ENCODE measurements at regions not wholly inside any gene's neighbourhood (a gene's known extent, or its start where the extent isn't known, plus 50 kb on each side); places are given as distances from the start of the nearest gene placed in this dataset.
"Not testable (repeated sequence)": the region's sequence is repeated elsewhere in the genome, so short reads cannot be mapped to it uniquely, and the experiment has no call there.

- TF ChIP-seq, protein P1, sequence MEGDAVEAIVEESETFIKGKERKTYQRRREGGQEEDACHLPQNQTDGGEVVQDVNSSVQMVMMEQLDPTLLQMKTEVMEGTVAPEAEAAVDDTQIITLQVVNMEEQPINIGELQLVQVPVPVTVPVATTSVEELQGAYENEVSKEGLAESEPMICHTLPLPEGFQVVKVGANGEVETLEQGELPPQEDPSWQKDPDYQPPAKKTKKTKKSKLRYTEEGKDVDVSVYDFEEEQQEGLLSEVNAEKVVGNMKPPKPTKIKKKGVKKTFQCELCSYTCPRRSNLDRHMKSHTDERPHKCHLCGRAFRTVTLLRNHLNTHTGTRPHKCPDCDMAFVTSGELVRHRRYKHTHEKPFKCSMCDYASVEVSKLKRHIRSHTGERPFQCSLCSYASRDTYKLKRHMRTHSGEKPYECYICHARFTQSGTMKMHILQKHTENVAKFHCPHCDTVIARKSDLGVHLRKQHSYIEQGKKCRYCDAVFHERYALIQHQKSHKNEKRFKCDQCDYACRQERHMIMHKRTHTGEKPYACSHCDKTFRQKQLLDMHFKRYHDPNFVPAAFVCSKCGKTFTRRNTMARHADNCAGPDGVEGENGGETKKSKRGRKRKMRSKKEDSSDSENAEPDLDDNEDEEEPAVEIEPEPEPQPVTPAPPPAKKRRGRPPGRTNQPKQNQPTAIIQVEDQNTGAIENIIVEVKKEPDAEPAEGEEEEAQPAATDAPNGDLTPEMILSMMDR (IDR thresholded peaks at IDR 0.05; ENCODE audit: insufficient read depth, low read length, poor library complexity, severe bottlenecking) = no peak
- Histone ChIP-seq H3K36me3 (ENCODE audit: control insufficient read depth, insufficient read depth, low read length) (no peaks in the 10 kb centered on the region), H3K27me3 (ENCODE audit: control insufficient read depth, insufficient read depth, low read length) (no peaks in the 10 kb centered on the region), H3K4me3 (ENCODE audit: low read depth, low read length) (no peak overlapping the region)
- no peak for DNase-seq (ENCODE audit: low read depth)
These were observed 928.7 kb upstream of the PRKX start for GRCh38 chrX:4642114-4642513.

- DNase-seq (ENCODE audit: low read depth) = no peak
- H3K36me3 ChIP-seq (ENCODE audit: control insufficient read depth, insufficient read depth, low read length) = no peaks in the 10 kb centered on the region
- H3K27me3 ChIP-seq (ENCODE audit: control insufficient read depth, insufficient read depth, low read length) = no peaks in the 10 kb centered on the region
- TF ChIP-seq, protein P1 (IDR thresholded peaks at IDR 0.05; ENCODE audit: insufficient read depth, low read length, poor library complexity, severe bottlenecking) = no peak
- H3K4me3 ChIP-seq (ENCODE audit: low read depth, low read length) = no peak overlapping the region
These were observed 924.6 kb upstream of the PRKX start for GRCh38 chrX:4638036-4638435.

- no peak for DNase-seq (ENCODE audit: low read depth)
- Histone ChIP-seq H3K4me3 (ENCODE audit: low read depth, low read length) (no peak overlapping the region), H3K27me3 (ENCODE audit: control insufficient read depth, insufficient read depth, low read length) (no peaks in the 10 kb centered on the region), H3K36me3 (ENCODE audit: control insufficient read depth, insufficient read depth, low read length) (no peaks in the 10 kb centered on the region)
- TF ChIP-seq, protein P1 (IDR thresholded peaks at IDR 0.05; ENCODE audit: insufficient read depth, low read length, poor library complexity, severe bottlenecking) = no peak
These were observed 914.0 kb upstream of the PRKX start for GRCh38 chrX:4627414-4627813.

GRCh38 chrX:4622486-4623167, 909.2 kb upstream of the PRKX start:
- DNase-seq (ENCODE audit: low read depth) = no peak
- no peaks in the 10 kb centered on the region for H3K27me3 ChIP-seq (ENCODE audit: control insufficient read depth, insufficient read depth, low read length)
- no peak overlapping the region for H3K4me3 ChIP-seq (ENCODE audit: low read depth, low read length)
- no peaks in the 10 kb centered on the region for H3K36me3 ChIP-seq (ENCODE audit: control insufficient read depth, insufficient read depth, low read length)
- TF ChIP-seq, protein P1 (IDR thresholded peaks at IDR 0.05; ENCODE audit: insufficient read depth, low read length, poor library complexity, severe bottlenecking) = no peak

GRCh38 chrX:4613651-4614050, 900.2 kb upstream of the PRKX start:
- not testable (repeated sequence) for DNase-seq (ENCODE audit: low read depth); H3K36me3 ChIP-seq (ENCODE audit: control insufficient read depth, insufficient read depth, low read length); H3K4me3 ChIP-seq (ENCODE audit: low read depth, low read length); H3K27me3 ChIP-seq (ENCODE audit: control insufficient read depth, insufficient read depth, low read length)

DNA sequence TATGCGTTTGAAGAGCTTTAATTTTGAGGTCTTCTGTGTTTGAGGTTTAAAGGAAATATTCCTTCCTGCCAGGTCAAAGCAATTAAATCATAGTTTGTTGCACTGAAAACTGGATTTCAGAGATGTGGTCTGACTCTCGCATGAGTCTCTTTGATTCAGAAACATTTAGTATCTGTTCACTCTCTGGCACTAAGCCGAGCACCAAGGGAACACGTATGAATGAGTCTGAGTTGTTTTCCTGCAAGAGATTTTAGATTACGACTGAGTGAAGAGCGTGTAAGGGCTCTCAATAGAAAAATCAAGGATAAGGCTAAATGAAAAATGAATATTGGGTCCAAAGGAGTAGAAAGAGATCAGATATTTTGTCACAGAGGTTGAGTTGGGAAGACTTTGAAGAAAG, 875.4 kb upstream of the PRKX start:
- H3K36me3 ChIP-seq (ENCODE audit: control insufficient read depth, insufficient read depth, low read length) = no peaks in the 10 kb centered on the region
- H3K27me3 ChIP-seq (ENCODE audit: control insufficient read depth, insufficient read depth, low read length) = no peaks in the 10 kb centered on the region
- DNase-seq (ENCODE audit: low read depth) = no peak
- TF ChIP-seq, protein P1 (IDR thresholded peaks at IDR 0.05; ENCODE audit: insufficient read depth, low read length, poor library complexity, severe bottlenecking) = no peak
- no peak overlapping the region for H3K4me3 ChIP-seq (ENCODE audit: low read depth, low read length)

Data from kidney epithelial cell (primary cell).